HG02884 (cell line): ENCODE measurements at regions not wholly inside any gene's neighbourhood (a gene's known extent, or its start where the extent isn't known, plus 50 kb on each side); places are given as distances from the start of the nearest gene placed in this dataset.

Source experiments
- ATAC-seq: cut with Tn5 transposase; IDR thresholded peaks from one replicate; pipeline ENCODE4 v1.9.1; 2021; ENCODE audit warnings: mild to moderate bottlenecking, moderate library complexity; ENCODE audit not compliant: unreplicated experiment

DNA sequence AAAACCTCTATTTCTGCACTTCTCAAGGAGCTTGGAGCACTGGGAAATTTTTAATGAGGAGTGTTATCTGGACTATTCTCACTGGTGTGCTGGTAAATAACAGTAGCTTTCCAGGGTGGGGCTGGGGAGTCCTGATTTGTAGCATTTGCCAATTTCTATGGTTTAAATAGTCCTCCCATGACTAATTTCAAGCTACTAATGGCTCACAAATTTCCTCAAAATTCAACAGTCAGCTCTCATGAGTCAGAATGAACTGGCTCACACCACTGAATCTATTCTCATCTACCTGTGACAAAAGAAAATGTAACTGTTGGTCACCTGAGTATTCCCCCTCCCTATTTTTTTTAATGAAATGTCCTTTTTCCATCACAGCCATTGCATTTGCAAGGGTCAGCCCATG is 449.6 kb downstream of the KIF16B start:
- no peak for ATAC-seq

DNA sequence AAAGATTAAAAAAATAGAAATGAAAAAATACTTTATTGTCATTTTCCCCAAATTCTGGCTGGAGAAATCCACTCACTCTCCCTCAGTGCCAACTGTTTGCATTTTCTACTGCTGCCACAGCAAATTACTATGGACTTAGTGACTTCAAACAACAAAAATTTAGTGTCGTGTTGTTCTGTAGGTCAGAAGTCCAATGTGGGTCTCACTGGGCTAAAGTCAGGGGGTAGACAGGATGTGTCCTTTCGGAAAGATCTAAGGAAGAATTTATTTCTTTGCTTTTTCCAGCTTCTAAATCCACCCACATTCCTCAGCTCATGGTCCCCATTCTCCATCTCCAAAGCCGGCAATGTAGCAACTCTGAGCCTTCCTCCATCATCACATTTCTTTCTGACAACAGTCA is 453.3 kb downstream of the KIF16B start:
- no peak for ATAC-seq

DNA sequence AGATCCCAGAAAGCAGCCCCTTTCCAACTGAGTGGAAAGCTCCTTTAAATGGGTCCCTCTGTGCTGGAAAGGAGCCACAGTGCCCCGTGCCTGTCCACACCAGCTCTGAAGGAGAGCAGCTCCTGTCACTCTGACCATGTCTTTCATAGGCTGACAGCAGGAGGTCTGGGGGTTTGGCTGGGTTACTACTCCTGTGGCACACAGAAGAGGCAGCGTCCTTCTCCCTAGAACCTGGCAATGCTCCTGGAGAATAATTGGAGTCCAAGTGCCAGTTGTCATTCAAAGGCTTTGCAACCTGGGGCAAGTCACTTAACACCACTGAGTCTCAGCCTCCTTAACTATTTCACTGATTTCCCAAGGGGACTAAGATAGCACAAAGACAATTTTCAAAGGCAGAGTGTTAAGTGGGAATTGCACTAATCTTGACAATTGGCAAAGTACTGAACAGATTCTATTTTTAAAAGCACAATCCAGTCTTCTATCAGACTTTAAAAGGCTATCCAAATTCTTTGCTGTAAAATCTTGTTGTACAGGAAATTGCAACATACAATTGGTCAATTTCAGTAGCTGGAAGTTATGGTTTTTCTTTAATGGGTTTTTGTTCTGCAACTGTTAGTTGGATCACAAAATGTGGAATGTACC is 457.2 kb downstream of the KIF16B start:
- no peak for ATAC-seq

DNA sequence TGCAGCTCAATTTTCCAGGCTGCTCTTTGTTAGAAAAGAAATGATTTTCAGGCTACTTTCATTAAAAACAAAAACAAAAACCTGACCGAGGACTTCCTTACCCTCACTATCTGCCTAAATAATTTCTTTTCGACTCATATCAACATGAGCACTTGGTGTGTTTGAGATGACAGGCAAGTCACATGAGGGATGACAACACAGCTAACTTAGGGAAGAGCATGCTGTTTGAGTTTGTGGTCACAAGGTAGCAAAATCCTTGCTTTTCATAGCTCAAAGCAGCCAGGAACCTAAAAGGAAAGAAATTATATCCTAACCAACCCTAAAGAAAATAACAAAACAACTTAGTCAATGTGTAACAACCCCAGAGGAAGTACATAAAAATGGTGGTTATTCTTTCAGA is 459.5 kb downstream of the KIF16B start:
- no peak for ATAC-seq

DNA sequence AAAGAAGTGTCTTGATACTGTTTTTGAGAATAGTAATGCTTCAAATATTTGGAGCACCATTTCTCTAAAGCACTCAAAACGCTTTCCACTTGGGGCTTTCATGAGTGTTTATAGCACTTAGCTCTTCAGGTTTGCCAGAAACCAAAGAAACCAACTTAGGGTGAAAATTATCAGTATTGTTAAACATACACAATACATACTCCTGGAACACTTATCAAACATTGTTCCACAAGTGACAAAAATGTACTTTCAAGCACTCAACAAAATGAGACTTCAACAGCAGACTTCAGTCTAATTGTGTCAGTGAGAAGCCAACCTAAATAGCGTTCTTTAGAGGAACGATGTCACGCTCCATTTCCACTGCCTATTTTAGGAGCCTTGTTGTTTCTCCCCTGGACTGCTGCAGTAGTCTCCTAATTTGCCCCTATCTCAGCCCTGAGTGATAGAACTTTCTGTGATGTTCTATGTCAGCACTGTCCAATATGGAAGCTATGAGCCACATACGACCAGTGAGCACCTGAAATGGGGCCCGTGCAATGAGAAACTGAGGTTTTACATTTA is 461.3 kb downstream of the KIF16B start:
- ATAC-seq = no peak

DNA sequence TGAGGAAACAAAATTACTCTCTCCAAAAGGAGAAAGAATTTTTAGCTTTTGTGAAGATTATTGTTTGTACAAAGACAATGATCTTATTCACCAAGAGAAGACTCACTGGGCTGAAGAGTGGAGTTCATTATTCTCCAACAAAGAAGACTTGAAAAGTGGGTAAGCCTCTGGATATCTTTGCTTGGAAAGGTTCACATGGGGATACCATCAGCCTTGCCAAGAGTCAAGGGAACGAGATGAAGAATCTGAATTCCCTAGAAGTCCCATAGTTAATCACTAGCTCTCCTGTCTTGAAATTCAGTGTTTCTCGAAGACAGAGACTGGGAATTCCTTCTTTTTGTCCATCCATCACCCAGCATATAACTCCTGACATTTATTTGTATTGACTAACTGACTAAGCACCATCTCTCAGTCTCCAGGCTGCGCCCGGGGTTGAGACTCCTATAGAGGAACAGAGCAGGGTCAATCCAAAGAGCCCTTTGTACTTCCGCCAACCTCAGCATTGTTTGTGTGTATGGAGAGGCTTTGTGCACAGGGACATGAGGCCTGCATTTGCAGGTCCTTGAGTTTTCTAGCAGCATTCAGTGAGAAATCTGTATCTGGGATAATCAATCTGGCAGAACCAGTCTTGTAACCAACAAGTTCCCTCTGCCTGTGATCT is 461.9 kb downstream of the KIF16B start:
- no peak for ATAC-seq

DNA sequence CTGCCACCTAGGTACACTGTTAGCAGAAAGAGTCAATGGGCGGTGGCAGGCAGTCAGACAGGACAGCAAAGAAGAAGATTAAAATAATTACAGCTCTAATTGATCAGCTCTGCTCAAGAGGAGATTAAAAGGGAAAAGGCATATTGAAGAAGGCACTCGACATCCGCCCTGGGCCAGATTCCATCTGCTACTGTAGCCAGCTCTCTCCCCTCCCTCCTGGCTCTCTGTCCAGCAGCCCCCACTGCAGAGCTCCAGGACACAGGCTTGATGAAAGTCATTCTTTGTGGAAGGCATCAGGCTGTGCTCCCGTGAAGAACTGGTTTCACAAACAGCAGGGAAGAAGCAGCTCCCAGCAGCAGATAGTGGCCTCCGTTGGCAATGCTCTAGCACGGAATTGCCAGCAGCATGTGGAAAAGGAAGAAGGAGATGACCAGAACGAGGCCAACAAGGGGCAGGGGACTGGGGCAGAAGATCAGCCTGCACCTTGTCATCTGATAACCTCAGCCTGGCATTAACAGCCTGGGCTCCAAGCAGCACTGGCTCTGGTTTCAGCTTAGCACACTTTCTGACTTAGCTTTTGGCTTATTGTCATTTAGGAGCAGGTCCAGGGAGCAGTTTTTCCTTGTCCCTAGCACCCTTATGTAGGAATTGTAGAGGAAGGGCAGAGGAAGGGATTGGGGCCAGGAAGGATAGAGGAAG is 465.9 kb downstream of the KIF16B start:
- no peak for ATAC-seq

DNA sequence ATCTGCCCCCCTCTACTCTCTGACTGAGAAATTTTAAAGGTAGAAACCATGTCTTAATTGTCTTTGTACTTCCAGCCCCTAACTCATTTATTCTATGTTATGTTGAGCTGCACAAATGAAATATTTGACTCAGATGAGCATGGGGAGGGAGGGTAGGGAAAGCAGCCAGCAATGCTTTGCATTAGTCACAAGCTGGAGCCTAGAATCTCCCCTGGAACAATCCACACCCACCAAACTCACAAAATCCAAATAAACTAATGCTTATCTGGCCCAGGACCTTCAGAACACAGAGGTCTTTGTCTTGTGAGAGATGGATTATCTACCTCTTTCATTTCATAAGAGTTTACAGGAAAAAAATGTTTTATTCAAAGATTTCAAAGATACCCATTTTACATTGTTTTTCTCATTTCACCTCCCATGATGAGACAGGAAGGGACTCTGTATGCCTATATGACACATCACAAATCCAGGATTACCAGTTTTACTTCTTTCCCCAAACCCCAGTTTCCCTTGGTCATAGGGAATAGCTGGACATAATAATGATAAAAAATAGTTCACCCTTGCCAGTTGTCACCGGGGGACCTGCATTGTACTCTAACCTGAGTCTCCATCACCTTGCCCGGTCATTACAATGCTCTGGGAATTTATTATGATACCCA is 466.9 kb downstream of the KIF16B start:
- no peak for ATAC-seq

DNA sequence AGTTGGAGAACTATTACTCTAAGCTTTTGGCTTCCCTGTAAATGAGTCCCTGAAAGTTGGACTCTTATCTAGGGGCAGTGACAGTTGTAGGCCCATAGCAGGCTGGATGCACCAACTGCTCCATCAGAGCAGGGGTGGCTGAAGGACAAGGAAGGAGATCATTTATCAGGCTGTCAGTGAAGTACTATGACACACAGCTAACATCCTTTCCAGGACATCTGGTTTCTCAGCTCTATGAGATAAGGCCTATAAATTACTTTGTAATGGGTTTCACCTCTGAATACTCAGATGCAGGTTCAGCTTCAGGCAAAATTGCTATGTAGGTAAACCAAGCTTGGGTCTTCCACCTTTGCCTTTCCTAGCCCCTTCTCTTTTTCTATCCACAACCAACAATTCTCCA is 468.5 kb downstream of the KIF16B start:
- no peak for ATAC-seq
